GM21737 (cell line): ENCODE measurements at regions not wholly inside any gene's neighbourhood (a gene's known extent, or its start where the extent isn't known, plus 50 kb on each side); places are given as distances from the start of the nearest gene placed in this dataset.

Experiments
- ATAC-seq: cut with Tn5 transposase; IDR thresholded peaks from one replicate; pipeline ENCODE4 v1.9.1; 2021; ENCODE audit warnings: mild to moderate bottlenecking, moderate library complexity; ENCODE audit not compliant: unreplicated experiment

GRCh38 chr3:34851137-34851536 is 788.2 kb upstream of the ARPP21 start:
- ATAC-seq = no peak

DNA sequence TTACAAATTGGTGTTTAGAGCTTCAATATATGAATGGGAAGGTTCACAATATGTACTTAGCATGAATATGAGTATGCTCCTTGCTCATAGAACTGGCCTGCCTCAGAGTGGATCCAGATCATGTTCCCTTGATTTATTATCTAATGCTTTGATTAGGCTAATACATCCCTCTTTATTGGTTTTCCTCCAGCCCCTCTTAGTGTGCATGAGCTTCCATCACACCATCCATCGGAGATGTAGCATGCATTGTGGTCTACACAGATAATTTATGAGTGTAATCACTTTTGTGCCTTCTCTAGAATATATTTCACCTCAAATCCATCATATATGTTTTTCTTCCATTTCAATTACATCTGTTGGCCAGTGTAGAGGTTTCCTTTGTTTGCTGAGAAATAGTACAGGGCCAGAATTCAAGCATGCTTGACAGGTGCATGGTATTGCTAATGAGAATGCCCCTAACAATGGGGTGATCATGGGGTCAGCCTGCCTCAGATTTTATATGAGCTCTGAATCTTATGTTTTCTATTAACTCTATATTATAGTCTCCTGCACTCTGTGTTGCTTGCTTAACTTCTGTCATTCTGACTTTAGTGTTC is 786.4 kb upstream of the ARPP21 start:
- no peak for ATAC-seq

DNA sequence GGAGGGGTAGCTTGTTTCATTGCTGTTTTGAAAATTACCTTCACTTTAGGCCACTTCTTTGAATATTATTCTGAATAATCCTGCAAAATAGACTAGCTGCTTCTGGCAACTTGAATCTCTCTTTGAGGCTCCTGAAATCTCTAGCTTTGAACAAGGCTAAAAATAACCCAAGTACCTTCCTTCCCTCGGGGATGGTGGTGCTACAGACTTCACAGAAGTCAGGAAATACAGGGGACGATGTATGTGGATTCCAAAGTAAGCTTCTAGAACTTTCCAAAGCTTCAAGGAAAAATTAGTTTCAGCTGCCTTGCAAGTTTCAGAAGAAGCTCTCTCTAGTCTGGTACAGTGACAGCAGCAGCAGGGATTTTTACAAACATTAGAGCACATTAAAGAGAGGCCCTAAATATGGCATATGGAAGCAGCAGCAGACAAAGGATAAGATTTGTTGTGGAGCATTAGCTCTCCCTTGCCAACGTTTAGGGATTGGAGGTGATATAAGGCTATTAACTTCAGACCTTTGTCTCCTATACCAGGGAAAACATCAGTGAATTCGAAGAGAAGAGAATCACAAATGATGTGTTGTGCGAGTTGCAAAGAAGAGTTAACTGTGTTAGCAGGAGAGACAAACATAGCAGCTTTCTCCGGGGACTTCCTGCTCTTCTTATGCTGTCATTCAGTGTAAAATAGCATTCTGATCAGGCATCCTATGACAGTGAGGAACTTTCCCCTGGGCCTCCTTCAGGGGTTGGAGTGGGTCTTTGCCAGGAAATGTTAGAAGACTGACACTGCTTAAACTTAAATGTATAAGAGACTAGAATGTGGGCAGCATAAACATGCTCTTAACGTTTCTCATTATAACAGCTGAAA is 783.0 kb upstream of the ARPP21 start:
- no peak for ATAC-seq

DNA sequence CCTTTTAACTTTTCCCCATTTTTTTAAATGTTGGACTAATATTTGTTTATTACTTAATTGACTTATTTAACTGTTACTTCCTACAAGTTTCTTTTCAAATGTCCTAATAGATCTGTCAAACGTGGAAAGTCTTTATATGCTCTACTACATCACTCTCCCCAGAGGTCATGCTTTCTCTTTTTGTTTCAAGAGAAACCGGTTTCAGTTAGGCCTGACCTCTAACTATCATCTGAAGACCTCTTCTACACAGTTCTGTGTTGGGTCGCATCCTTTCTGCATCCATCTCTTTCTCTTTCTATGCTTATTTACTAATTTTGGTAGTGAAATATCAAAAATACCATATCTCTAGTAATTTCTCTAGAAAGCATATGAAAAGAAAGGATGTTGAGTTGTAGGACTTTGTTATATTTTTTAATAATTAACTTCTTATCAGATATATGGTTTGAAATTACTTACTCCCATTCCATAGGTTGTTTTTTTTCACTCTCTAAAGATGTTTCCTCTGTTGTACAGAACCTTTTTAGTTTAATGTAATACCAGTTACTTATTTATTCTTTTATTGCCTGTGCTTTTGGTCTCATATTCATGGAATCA is 781.2 kb upstream of the ARPP21 start:
- ATAC-seq = no peak

GRCh38 chr3:34859746-34860145 is 779.6 kb upstream of the ARPP21 start:
- ATAC-seq = no peak

DNA sequence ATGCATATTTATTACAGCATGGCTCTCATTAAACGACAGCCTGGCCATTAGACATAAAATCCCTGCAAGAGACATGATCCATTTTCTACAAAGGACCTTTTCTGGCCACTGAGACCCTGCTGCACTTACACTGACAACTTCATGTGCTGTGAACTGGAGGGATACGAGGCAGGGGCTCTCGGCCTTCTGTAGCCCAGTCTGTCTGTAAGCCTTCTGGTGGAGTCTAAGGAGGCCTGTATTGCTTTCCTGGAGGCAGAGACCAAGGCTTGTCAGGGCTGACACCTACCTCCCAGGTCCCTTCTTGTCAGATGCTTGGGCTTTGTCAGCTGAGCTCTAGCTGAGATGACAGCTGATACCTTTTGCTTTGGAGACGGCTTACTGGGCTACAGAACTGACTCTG is 776.9 kb upstream of the ARPP21 start:
- ATAC-seq = no peak

- ATAC-seq = no peak
Measured at GRCh38 chr3:34863485-34863884, 775.8 kb upstream of the ARPP21 start.

DNA sequence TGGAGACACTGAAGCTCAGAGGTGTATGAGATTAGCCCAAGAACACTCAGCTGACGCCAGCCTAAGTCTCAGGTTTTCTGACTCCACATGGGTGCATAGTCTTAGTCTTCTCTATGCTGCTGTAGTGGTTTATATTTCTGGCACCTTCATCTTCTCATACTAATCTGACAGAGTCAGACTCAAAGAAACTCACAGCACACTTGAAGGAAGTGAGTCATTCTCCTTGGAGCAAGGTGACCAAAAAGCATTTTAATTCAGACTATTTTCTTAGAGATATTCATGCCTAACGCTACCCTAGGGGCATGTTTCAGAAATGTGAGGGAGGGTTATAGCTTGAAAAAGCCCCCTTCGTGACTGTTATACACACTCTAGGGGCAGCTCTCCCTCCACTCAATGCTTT is 775.3 kb upstream of the ARPP21 start:
- ATAC-seq = no peak

DNA sequence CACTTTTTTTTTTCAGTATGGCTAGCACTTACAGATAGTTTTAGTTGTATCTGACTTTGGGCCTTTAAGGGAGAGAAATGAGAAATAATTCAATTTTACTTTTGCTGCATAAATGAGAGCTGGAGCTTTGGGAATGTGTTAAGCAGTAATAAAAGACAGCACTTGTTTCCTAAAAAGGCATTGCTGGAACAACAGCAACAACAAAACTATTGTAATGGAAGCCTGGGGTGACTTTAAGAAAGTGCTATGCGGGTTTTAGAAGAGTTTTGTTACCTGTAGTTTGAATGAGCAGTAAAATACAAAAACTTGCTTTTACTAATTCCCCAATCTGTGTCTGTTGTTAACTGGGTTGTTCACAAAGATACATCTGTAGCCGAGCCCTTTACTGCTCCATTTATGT is 774.0 kb upstream of the ARPP21 start:
- no peak for ATAC-seq

DNA sequence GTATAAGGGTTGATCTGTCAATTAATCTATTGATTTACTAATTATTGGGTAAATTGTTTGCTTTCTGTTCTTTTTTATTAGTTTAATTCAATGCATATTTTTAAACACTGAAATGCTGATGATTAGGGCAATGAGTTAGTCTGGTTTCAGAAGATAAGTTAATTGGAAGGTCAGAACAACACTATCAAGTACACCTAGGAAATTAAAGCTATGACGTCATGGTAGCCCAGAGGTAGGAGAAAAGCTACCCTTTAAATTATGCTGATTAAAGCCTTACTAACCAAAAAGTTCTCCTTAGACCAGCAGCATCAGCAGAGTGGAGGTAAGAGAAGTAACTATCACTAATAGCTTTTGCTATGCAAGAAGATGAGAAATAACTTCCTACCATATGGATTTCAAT is 770.4 kb upstream of the ARPP21 start:
- no peak for ATAC-seq

DNA sequence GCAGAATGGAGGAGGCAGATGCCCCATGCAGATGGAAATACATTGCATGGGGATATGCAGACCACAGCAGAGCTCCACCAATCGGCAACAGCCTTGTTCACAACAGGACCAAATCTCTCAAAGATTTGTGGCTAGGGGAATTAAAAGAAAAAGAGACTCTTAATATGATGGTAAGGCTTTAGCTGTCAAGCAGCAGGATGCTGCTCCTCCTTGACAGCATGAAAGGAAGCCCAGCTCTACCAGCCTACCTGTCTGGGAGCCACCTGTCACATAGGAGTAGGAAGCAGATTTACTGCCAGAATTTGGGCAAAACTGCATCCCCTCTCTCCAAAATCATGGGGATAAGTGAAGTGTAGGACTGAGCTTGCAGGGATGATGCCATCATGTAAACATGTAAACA is 769.6 kb upstream of the ARPP21 start:
- ATAC-seq = no peak

GRCh38 chr3:34872406-34872805 is 766.9 kb upstream of the ARPP21 start:
- no peak for ATAC-seq

GRCh38 chr3:34876997-34877396 is 762.3 kb upstream of the ARPP21 start:
- no peak for ATAC-seq

GRCh38 chr3:34878488-34878887 is 760.8 kb upstream of the ARPP21 start:
- no peak for ATAC-seq

- ATAC-seq = no peak
Measured at GRCh38 chr3:34881026-34881425, 758.3 kb upstream of the ARPP21 start.

GRCh38 chr3:34882764-34883163 is 756.6 kb upstream of the ARPP21 start:
- ATAC-seq = no peak

DNA sequence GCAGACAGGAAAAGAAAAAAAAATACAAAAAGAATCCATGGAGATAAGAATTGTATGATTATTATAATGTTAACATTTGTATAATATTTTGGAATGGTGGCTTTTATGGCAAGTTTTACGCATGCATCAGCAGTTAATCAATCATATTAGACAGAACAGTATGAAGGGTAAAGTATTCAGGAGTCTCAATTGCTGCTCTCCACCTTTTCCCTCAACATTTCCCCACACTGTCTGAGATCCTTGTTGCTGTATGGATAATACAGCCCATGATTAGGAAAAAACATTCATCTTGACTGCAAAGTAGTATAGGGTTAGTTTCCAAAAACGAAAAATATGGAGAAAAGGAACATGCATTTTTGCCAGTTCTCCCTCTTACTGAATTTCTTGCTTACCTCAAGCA is 755.3 kb upstream of the ARPP21 start:
- ATAC-seq = no peak

- no peak for ATAC-seq
Measured at GRCh38 chr3:34886443-34886842, 752.9 kb upstream of the ARPP21 start.

GRCh38 chr3:34889641-34890040 is 749.7 kb upstream of the ARPP21 start:
- no peak for ATAC-seq

GRCh38 chr3:34890247-34890646 is 749.1 kb upstream of the ARPP21 start:
- ATAC-seq = no peak

- ATAC-seq = no peak
Measured at GRCh38 chr3:34891941-34892340, 747.4 kb upstream of the ARPP21 start.

GRCh38 chr3:34895841-34896240 is 743.5 kb upstream of the ARPP21 start:
- no peak for ATAC-seq
